ENCODE measurements at regions not wholly inside any gene's neighbourhood (a gene's known extent, or its start where the extent isn't known, plus 50 kb on each side); places are given as distances from the start of the nearest gene placed in this dataset.

GRCh38 chr2:217065012-217065290 lies 205.1 kb upstream of the TNP1 start:
- DNase-seq (ENCODE audit: low read depth), result no peak
- H3K36me3 ChIP-seq (ENCODE audit: control insufficient read depth, insufficient read depth, low read length), result no peaks in the 10 kb centered on the region
- H3K27me3 ChIP-seq (ENCODE audit: control insufficient read depth, insufficient read depth, low read length), result no peaks in the 10 kb centered on the region
- no peak for TF ChIP-seq CTCF (IDR thresholded peaks at IDR 0.05; ENCODE audit: insufficient read depth, low read length, severe bottlenecking)
- H3K4me3 ChIP-seq (ENCODE audit: low read depth, low read length), result no peak overlapping the region
- FAIRE-seq, result no peak

GRCh38 chr2:217064234-217065011 lies 204.6 kb upstream of the TNP1 start:
- H3K36me3 ChIP-seq (ENCODE audit: control insufficient read depth, insufficient read depth, low read length), result no peaks in the 10 kb centered on the region
- H3K27me3 ChIP-seq (ENCODE audit: control insufficient read depth, insufficient read depth, low read length), result no peaks in the 10 kb centered on the region
- FAIRE-seq, result no peak
- H3K4me3 ChIP-seq (ENCODE audit: low read depth, low read length), result no peak overlapping the region
- no peak for DNase-seq (ENCODE audit: low read depth)
- TF ChIP-seq CTCF (IDR thresholded peaks at IDR 0.05; ENCODE audit: insufficient read depth, low read length, severe bottlenecking), result no peak

- Histone ChIP-seq H3K4me3 (ENCODE audit: low read depth, low read length) (no peak overlapping the region), H3K27me3 (ENCODE audit: control insufficient read depth, insufficient read depth, low read length) (no peaks in the 10 kb centered on the region), H3K36me3 (ENCODE audit: control insufficient read depth, insufficient read depth, low read length) (no peaks in the 10 kb centered on the region)
- TF ChIP-seq CTCF (IDR thresholded peaks at IDR 0.05; ENCODE audit: insufficient read depth, low read length, severe bottlenecking), result no peak
- no peak for FAIRE-seq
- DNase-seq (ENCODE audit: low read depth), result no peak
Measured at GRCh38 chr2:217063238-217063755, 203.4 kb upstream of the TNP1 start.

GRCh38 chr2:217062768-217063167 lies 202.9 kb upstream of the TNP1 start:
- no peak for TF ChIP-seq CTCF (IDR thresholded peaks at IDR 0.05; ENCODE audit: insufficient read depth, low read length, severe bottlenecking)
- H3K36me3 ChIP-seq (ENCODE audit: control insufficient read depth, insufficient read depth, low read length), result no peaks in the 10 kb centered on the region
- no peak for DNase-seq (ENCODE audit: low read depth)
- FAIRE-seq, result no peak
- H3K4me3 ChIP-seq (ENCODE audit: low read depth, low read length), result no peak overlapping the region
- H3K27me3 ChIP-seq (ENCODE audit: control insufficient read depth, insufficient read depth, low read length), result no peaks in the 10 kb centered on the region

- DNase-seq (ENCODE audit: low read depth) (no peak), FAIRE-seq (no peak)
- H3K4me3 ChIP-seq (ENCODE audit: low read depth, low read length), result no peak overlapping the region
- H3K27me3 ChIP-seq (ENCODE audit: control insufficient read depth, insufficient read depth, low read length), result no peaks in the 10 kb centered on the region
- no peak for TF ChIP-seq CTCF (IDR thresholded peaks at IDR 0.05; ENCODE audit: insufficient read depth, low read length, severe bottlenecking)
- H3K36me3 ChIP-seq (ENCODE audit: control insufficient read depth, insufficient read depth, low read length), result no peaks in the 10 kb centered on the region
Measured at GRCh38 chr2:217061916-217062505, 202.1 kb upstream of the TNP1 start.

Data from bronchial epithelial cell (primary cell).